ENCODE measurements at regions not wholly inside any gene's neighbourhood (a gene's known extent, or its start where the extent isn't known, plus 50 kb on each side); places are given as distances from the start of the nearest gene placed in this dataset.
A peak's percentile ranks its signal among the peaks of the same experiment; 100 is the strongest.

GRCh38 chr10:118903691-118904090, 125.8 kb upstream of the NANOS1 start:
- Histone ChIP-seq H3K79me2 (ENCODE audit: insufficient read depth, low read length) (no peaks in the 10 kb centered on the region), H3K4me1 (ENCODE audit: control insufficient read depth in 1 of 2, insufficient read depth in 2 of 2, low read length in 2 of 2) (peaks cover 0 to 7% of the 10 kb centered on the region in 2 experiments; a peak in 3 of 4 replicates), H3K9ac (ENCODE audit: low read length) (no peak overlapping the region), H3K9me3 (ENCODE audit: control insufficient read depth in 1 of 2, insufficient read depth in 1 of 2, low read depth in 1 of 2, low read length in 2 of 2) (no peaks in the 10 kb centered on the region), H3K27ac (ENCODE audit: low read depth, low read length) (no peak overlapping the region), H3K4me2 (ENCODE audit: low read length) (no peak overlapping the region), H3K27me3 (ENCODE audit: insufficient read depth, low read length) (no peaks in the 10 kb centered on the region), H3K9me2 (ENCODE audit: insufficient read depth) (no peaks in the 10 kb centered on the region), H3K36me3 (ENCODE audit: control insufficient read depth in 1 of 2, insufficient read depth in 2 of 2, low read length in 2 of 2) (no peaks in the 10 kb centered on the region), H4K20me1 (ENCODE audit: insufficient read depth) (no peaks in the 10 kb centered on the region), H2AFZ (ENCODE audit: low read depth, low read length, poor library complexity, severe bottlenecking) (no peak overlapping the region), H3K4me3 (replicated peaks in 1 of 2; ENCODE audit: low read depth in 1 of 2, low read length in 2 of 2) (no peak overlapping the region)
- TF ChIP-seq ZBTB33 (IDR thresholded peaks at IDR 0.05; ENCODE audit: extremely low read depth, insufficient replicate concordance, low read length) (no peak), POLR2AphosphoS5 (IDR thresholded peaks at IDR 0.05; ENCODE audit: low read depth, low read length) (no peak)
- intact Hi-C loops (cut with micrococcal nuclease), result no loop called here
- ATAC-seq (0 out of 2 replicates have a peak, but pooled peaks have one; percentile 11), DNase-seq (ENCODE audit: low read depth, low spot score) (no peak)
- no TSS peak for BruUV-seq (replicated peaks)
- ChIA-PET RAD21 (ENCODE audit: low non-redundant PET in 1 of 2, low total read pairs in 2 of 2, uncharacterized antibody in 2 of 2, unreplicated experiment in 2 of 2) (no interaction called here), POLR2A (no interaction called here), CTCF (no interaction called here)

GRCh38 chr10:118904286-118904685, 125.2 kb upstream of the NANOS1 start:
- no peak overlapping the region for H3K9ac ChIP-seq (ENCODE audit: low read length)
- intact Hi-C loops (cut with micrococcal nuclease), result no loop called here
- BruUV-seq (replicated peaks), result no TSS peak
- H3K36me3 ChIP-seq (ENCODE audit: control insufficient read depth in 1 of 2, insufficient read depth in 2 of 2, low read length in 2 of 2), result no peaks in the 10 kb centered on the region
- RAD21 ChIA-PET (ENCODE audit: low non-redundant PET in 1 of 2, low total read pairs in 2 of 2, uncharacterized antibody in 2 of 2, unreplicated experiment in 2 of 2), result no interaction called here
- H3K9me3 ChIP-seq (ENCODE audit: control insufficient read depth in 1 of 2, insufficient read depth in 1 of 2, low read depth in 1 of 2, low read length in 2 of 2), result no peaks in the 10 kb centered on the region
- H3K27me3 ChIP-seq (ENCODE audit: insufficient read depth, low read length), result no peaks in the 10 kb centered on the region
- no peak overlapping the region for H3K4me3 ChIP-seq (replicated peaks in 1 of 2; ENCODE audit: low read depth in 1 of 2, low read length in 2 of 2)
- POLR2A ChIA-PET, result no interaction called here
- no peak overlapping the region for H3K4me2 ChIP-seq (ENCODE audit: low read length)
- DNase-seq (ENCODE audit: low read depth, low spot score) (no peak), ATAC-seq (no peak)
- peaks cover 0 to 12% of the 10 kb centered on the region in 2 experiments; a peak in 3 of 4 replicates for H3K4me1 ChIP-seq (ENCODE audit: control insufficient read depth in 1 of 2, insufficient read depth in 2 of 2, low read length in 2 of 2)
- H4K20me1 ChIP-seq (ENCODE audit: insufficient read depth), result no peaks in the 10 kb centered on the region
- H3K9me2 ChIP-seq (ENCODE audit: insufficient read depth), result no peaks in the 10 kb centered on the region
- no peak overlapping the region for H3K27ac ChIP-seq (ENCODE audit: low read depth, low read length)
- no peak overlapping the region for H2AFZ ChIP-seq (ENCODE audit: low read depth, low read length, poor library complexity, severe bottlenecking)
- no peaks in the 10 kb centered on the region for H3K79me2 ChIP-seq (ENCODE audit: insufficient read depth, low read length)
- CTCF ChIA-PET, result no interaction called here
- TF ChIP-seq EGR1 (IDR thresholded peaks at IDR 0.05; ENCODE audit: low read depth) (no peak), RAD21 (IDR thresholded peaks at IDR 0.05; ENCODE audit: low read depth) (no peak), SIN3A (IDR thresholded peaks at IDR 0.05; ENCODE audit: low read depth) (no peak), TCF7L2 (IDR thresholded peaks at IDR 0.05; ENCODE audit: borderline replicate concordance, extremely low read depth, insufficient read depth, insufficient read length) (no peak), POLR2A (IDR thresholded peaks at IDR 0.05; ENCODE audit: borderline replicate concordance, extremely low read depth, insufficient read depth, insufficient read length) (no peak), ATF3 (IDR thresholded peaks at IDR 0.05) (no peak), CBX3 (IDR thresholded peaks at IDR 0.05; ENCODE audit: low read depth) (no peak), REST (IDR thresholded peaks at IDR 0.05; ENCODE audit: low read depth) (no peak), MAX (IDR thresholded peaks at IDR 0.05) (no peak), EZH2phosphoT487 (IDR thresholded peaks at IDR 0.05; ENCODE audit: borderline replicate concordance) (no peak), ZNF274 (IDR thresholded peaks at IDR 0.05; ENCODE audit: low read depth, low read length) (no peak), JUND (IDR thresholded peaks at IDR 0.05) (no peak), POLR2AphosphoS5 (IDR thresholded peaks at IDR 0.05; ENCODE audit: low read depth, low read length) (no peak)

All from HCT116 (cell line).